K562 (cell line): ENCODE measurements at regions not wholly inside any gene's neighbourhood (a gene's known extent, or its start where the extent isn't known, plus 50 kb on each side); places are given as distances from the start of the nearest gene placed in this dataset.

Experiments used
- GTF2B ChIP-seq: IDR thresholded peaks from 2 replicates; pipeline ENCODE4 v1.6.1; 2011; ENCODE audit not compliant: insufficient read length; ENCODE audit errors: extremely low read depth
- HDGF ChIP-seq: fragments of 450-650 bp; IDR thresholded peaks from 2 replicates; pipeline ENCODE4 v1.6.1; 2016
- HLTF ChIP-seq: fragments of 450-650 bp; IDR thresholded peaks from 2 replicates; pipeline ENCODE4 v1.6.1; 2016
- MYNN ChIP-seq, 2 experiments: sonication (generic); formaldehyde crosslinking in 1 of 2; IDR thresholded peaks; 2 replicates each; pipeline versions ENCODE4 v1.5.0 to v1.6.1; 2016 to 2020; ENCODE audit warnings: antibody characterized with exemption in 1 of 2, missing genetic modification reagents in 1 of 2
- RCOR1 ChIP-seq, 2 experiments: IDR thresholded peaks; 2 replicates each; pipeline ENCODE4 v1.6.1; 2012; ENCODE audit warnings: low read depth in 2 of 2, low read length in 2 of 2, borderline replicate concordance in 1 of 2, improper control_type of control experiment in 1 of 2
- RNF2 ChIP-seq: sonication (generic); IDR thresholded peaks from 2 replicates; pipeline ENCODE4 v1.6.1; 2016
- SMARCA5 ChIP-seq: fragments of 450-650 bp; IDR thresholded peaks from 2 replicates; pipeline ENCODE4 v1.6.1; 2016
- U2AF1 ChIP-seq: fragments of 200-400 bp; formaldehyde crosslinking; optimal IDR thresholded peaks from 2 replicates; pipeline ENCODE3; 2017; ENCODE audit warnings: mild to moderate bottlenecking, low read depth, low read length, moderate library complexity
- ZNF12 ChIP-seq: sonication (generic); formaldehyde crosslinking; IDR thresholded peaks from 2 replicates; pipeline ENCODE4 v1.4.0; 2020; ENCODE audit warnings: mild to moderate bottlenecking, missing genetic modification reagents
- ZNF551 ChIP-seq: fragments of 250-450 bp; sonication (Bioruptor Pico); IDR thresholded peaks from 2 replicates; pipeline ENCODE4 v1.5.0; 2021; ENCODE audit warnings: mild to moderate bottlenecking, moderate library complexity
- TF ChIP-seq, protein P1 (sequence below): sonication (generic); formaldehyde crosslinking; IDR thresholded peaks from 2 replicates; pipeline ENCODE4 v1.8.1; 2023; ENCODE audit warnings: mild to moderate bottlenecking, missing genetic modification reagents
- TF ChIP-seq, protein P2 (sequence below): sonication (generic); formaldehyde crosslinking; IDR thresholded peaks from 2 replicates; pipeline ENCODE4 v1.8.1; 2023; ENCODE audit warnings: mild to moderate bottlenecking, missing genetic modification reagents

DNA sequence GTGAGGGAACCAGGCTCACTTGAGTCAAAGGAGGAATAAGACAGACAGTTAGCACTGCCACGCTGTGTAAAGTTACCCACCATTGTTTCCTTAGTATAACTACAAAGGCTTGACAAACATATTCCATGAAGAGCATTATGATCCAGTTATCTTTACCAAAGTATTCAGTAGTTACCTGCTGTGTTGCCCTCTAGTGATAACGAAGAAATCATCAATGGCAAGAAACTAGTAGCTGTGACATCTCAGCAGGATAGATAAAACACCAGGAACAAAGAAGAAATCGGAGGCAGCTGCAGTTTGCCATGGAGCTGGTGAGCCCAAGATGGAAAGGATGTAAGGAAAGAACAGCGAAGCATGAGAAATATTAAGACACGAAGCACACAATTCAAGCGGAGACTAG, 215.3 kb upstream of the FSHR start (continued):
- no peak for TF ChIP-seq MYNN (IDR thresholded peaks at IDR 0.05)
- no peak for TF ChIP-seq MYNN (CRISPR knock-in tag; IDR thresholded peaks at IDR 0.05)
- TF ChIP-seq ZNF12 (CRISPR knock-in tag): no peak
- TF ChIP-seq HLTF: no peak
- TF ChIP-seq HDGF: no peak
- TF ChIP-seq, protein P1, sequence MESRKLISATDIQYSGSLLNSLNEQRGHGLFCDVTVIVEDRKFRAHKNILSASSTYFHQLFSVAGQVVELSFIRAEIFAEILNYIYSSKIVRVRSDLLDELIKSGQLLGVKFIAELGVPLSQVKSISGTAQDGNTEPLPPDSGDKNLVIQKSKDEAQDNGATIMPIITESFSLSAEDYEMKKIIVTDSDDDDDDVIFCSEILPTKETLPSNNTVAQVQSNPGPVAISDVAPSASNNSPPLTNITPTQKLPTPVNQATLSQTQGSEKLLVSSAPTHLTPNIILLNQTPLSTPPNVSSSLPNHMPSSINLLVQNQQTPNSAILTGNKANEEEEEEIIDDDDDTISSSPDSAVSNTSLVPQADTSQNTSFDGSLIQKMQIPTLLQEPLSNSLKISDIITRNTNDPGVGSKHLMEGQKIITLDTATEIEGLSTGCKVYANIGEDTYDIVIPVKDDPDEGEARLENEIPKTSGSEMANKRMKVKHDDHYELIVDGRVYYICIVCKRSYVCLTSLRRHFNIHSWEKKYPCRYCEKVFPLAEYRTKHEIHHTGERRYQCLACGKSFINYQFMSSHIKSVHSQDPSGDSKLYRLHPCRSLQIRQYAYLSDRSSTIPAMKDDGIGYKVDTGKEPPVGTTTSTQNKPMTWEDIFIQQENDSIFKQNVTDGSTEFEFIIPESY (CRISPR knock-in tag): no peak
- TF ChIP-seq GTF2B: no peak
- no peak for TF ChIP-seq ZNF551 (CRISPR knock-in tag)
- TF ChIP-seq, protein P2, sequence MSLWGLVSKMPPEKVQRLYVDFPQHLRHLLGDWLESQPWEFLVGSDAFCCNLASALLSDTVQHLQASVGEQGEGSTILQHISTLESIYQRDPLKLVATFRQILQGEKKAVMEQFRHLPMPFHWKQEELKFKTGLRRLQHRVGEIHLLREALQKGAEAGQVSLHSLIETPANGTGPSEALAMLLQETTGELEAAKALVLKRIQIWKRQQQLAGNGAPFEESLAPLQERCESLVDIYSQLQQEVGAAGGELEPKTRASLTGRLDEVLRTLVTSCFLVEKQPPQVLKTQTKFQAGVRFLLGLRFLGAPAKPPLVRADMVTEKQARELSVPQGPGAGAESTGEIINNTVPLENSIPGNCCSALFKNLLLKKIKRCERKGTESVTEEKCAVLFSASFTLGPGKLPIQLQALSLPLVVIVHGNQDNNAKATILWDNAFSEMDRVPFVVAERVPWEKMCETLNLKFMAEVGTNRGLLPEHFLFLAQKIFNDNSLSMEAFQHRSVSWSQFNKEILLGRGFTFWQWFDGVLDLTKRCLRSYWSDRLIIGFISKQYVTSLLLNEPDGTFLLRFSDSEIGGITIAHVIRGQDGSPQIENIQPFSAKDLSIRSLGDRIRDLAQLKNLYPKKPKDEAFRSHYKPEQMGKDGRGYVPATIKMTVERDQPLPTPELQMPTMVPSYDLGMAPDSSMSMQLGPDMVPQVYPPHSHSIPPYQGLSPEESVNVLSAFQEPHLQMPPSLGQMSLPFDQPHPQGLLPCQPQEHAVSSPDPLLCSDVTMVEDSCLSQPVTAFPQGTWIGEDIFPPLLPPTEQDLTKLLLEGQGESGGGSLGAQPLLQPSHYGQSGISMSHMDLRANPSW (CRISPR knock-in tag): no peak
- TF ChIP-seq U2AF1: no peak
- no peak for TF ChIP-seq RCOR1 (IDR thresholded peaks at IDR 0.05; ENCODE audit: borderline replicate concordance in 1 of 2, low read depth in 2 of 2, low read length in 2 of 2)
- TF ChIP-seq SMARCA5: no peak
- no peak for TF ChIP-seq RNF2
